CD4-positive, alpha-beta T cell (primary cell): ENCODE measurements at regions not wholly inside any gene's neighbourhood (a gene's known extent, or its start where the extent isn't known, plus 50 kb on each side); places are given as distances from the start of the nearest gene placed in this dataset.

Experiments
- ATAC-seq: fragments of 200-7000 bp; cut with Tn5 transposase; one replicate; pipeline ENCODE4 v1.10.0; 2022; ENCODE audit warnings: mild to moderate bottlenecking; ENCODE audit not compliant: poor library complexity
- CTCF ChIA-PET: fragments of 350-600 bp; sonication (Branson Sonifier 250); formaldehyde crosslinking; loops from one replicate; lab custom pipeline; 2021; ENCODE audit warnings: antibody characterized with exemption, inconsistent platforms; lab: Charles Lee
- POLR2A ChIA-PET: fragments of 350-600 bp; sonication (Branson Sonifier 250); formaldehyde crosslinking; loops from one replicate; lab custom pipeline; 2021; ENCODE audit warnings: antibody characterized with exemption, inconsistent platforms; lab: Charles Lee
- DNase-seq, 14 experiments: peaks; one replicate each; pipeline ENCODE4 v3.0.0-alpha.2; 2013 to 2020; ENCODE audit warnings: mixed read lengths in 2 of 14
- H3K27ac ChIP-seq, 2 donors: one replicate each; pipeline versions ENCODE4 v1.5.1 to v1.7.0; 2013; ENCODE audit warnings: low read length in 2 of 2, low read depth in 1 of 2, mild to moderate bottlenecking in 1 of 2
- H3K27me3 ChIP-seq, 2 experiments: 1 replicate in 1 of 2; 2 replicates in 1 of 2; pipeline versions ENCODE4 v1.6.1 to v1.7.0; 2013; ENCODE audit warnings: low read length in 2 of 2, control low read depth in 1 of 2, mild to moderate bottlenecking in 1 of 2, moderate library complexity in 1 of 2; ENCODE audit not compliant: insufficient read depth in 2 of 2, control insufficient read depth in 1 of 2
- H3K36me3 ChIP-seq: one replicate; pipeline ENCODE4 v1.6.1; 2013; ENCODE audit warnings: low read length, control low read depth; ENCODE audit not compliant: insufficient read depth
- H3K4me1 ChIP-seq: one replicate; pipeline ENCODE4 v1.6.1; 2013; ENCODE audit warnings: low read length, control low read depth; ENCODE audit not compliant: insufficient read depth
- H3K4me3 ChIP-seq: one replicate; pipeline ENCODE4 v1.5.1; 2013; ENCODE audit warnings: mild to moderate bottlenecking, low read length, moderate library complexity
- H3K9me3 ChIP-seq, 2 experiments: 1 replicate in 1 of 2; 2 replicates in 1 of 2; pipeline versions ENCODE4 v1.6.1 to v1.7.0; 2013; ENCODE audit warnings: low read length in 2 of 2, mild to moderate bottlenecking in 2 of 2, control low read depth in 1 of 2, moderate library complexity in 1 of 2; ENCODE audit not compliant: control insufficient read depth in 1 of 2, insufficient read depth in 1 of 2
- H3K27ac Mint-ChIP-seq: one replicate; pipeline ENCODE4 v1.8.0; 2020; ENCODE audit warnings: mixed read lengths
- H3K27me3 Mint-ChIP-seq: one replicate; pipeline ENCODE4 v1.8.0; 2021; ENCODE audit warnings: mixed read lengths
- H3K36me3 Mint-ChIP-seq: one replicate; pipeline ENCODE4 v1.8.0; 2021; ENCODE audit warnings: low read depth, mixed read lengths
- H3K4me1 Mint-ChIP-seq: one replicate; pipeline ENCODE4 v1.8.0; 2021; ENCODE audit warnings: low read depth, mixed read lengths
- H3K4me3 Mint-ChIP-seq: one replicate; pipeline ENCODE4 v1.8.0; 2020; ENCODE audit warnings: mild to moderate bottlenecking, mixed read lengths
- H3K9me3 Mint-ChIP-seq: one replicate; pipeline ENCODE4 v1.8.0; 2020; ENCODE audit warnings: mixed read lengths
- intact Hi-C, 2 experiments: fragments of 100-400 bp; cut with DNase I in 1 of 2; cut with micrococcal nuclease in 1 of 2; formaldehyde crosslinking; loops; one replicate each; pipeline versions ENCODE4 v1.15.1 to v1.9.0; 2023 to 2025; cut with DNase I, micrococcal nuclease
- TF ChIP-seq, protein P1 (sequence below): fragments of 200-600 bp; IDR thresholded peaks from one replicate; pipeline ENCODE4 v1.8.0; 2022; ENCODE audit warnings: antibody characterized with exemption, mild to moderate bottlenecking

DNA sequence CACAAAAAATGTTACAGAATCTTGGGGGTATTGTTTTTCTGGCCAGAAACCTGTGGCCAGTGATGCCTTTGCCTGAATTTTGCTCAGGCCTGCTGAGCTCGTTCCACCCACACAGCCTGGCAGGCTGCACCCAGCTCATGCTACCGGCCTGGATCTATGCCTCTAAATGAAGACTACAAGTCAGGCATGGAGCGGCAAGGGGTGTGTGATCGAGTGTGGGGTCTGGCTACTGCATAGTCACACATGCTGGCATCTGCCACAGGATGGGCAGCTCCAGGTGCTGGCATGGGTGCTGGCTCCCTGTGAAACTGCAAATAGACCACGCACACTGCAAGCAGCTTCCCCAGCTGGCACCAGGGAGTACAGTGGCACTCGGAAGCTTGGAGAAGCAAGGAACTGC, 323.1 kb upstream of the POU3F4 start:
- ATAC-seq = no peak
- H3K9me3 Mint-ChIP-seq = no peaks in the 10 kb centered on the region
- H3K4me3 Mint-ChIP-seq = no peak overlapping the region
- Histone ChIP-seq H3K27me3 (no peaks in the 10 kb centered on the region), H3K36me3 (no peaks in the 10 kb centered on the region), H3K4me3 (no peak overlapping the region), H3K4me1 (no peaks in the 10 kb centered on the region), H3K9me3 (peaks cover 0 to 17% of the 10 kb centered on the region in 2 experiments), H3K27ac (no peak overlapping the region)
- H3K27me3 Mint-ChIP-seq = no peaks in the 10 kb centered on the region
- TF ChIP-seq, protein P1, sequence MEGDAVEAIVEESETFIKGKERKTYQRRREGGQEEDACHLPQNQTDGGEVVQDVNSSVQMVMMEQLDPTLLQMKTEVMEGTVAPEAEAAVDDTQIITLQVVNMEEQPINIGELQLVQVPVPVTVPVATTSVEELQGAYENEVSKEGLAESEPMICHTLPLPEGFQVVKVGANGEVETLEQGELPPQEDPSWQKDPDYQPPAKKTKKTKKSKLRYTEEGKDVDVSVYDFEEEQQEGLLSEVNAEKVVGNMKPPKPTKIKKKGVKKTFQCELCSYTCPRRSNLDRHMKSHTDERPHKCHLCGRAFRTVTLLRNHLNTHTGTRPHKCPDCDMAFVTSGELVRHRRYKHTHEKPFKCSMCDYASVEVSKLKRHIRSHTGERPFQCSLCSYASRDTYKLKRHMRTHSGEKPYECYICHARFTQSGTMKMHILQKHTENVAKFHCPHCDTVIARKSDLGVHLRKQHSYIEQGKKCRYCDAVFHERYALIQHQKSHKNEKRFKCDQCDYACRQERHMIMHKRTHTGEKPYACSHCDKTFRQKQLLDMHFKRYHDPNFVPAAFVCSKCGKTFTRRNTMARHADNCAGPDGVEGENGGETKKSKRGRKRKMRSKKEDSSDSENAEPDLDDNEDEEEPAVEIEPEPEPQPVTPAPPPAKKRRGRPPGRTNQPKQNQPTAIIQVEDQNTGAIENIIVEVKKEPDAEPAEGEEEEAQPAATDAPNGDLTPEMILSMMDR = no peak
- H3K4me1 Mint-ChIP-seq = no peaks in the 10 kb centered on the region
- H3K36me3 Mint-ChIP-seq = no peaks in the 10 kb centered on the region
- CTCF ChIA-PET = no interaction called here
- no peak for DNase-seq
- intact Hi-C loops = no loop called here
- H3K27ac Mint-ChIP-seq = no peak overlapping the region
- POLR2A ChIA-PET = no interaction called here

DNA sequence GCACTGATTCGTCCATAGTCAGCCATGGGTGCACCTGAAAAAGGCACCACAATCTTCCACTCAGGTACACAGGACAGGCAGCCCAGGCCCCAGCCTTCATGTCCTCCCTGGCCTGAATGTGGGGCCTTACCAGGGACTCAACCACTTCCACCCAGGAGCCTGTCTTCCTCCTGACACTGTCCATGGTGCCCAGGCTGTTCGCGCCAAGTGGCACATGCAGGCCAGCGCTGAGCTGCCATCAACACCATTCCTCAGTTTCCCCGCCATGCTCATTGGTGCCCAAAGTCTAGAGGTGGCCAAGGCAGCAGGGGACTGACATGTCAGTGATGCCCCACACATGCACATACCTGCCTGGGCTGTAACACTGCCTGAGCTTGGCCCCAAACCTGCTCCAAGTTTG, 322.2 kb upstream of the POU3F4 start:
- no peaks in the 10 kb centered on the region for H3K36me3 ChIP-seq
- H3K27me3 ChIP-seq = no peaks in the 10 kb centered on the region
- POLR2A ChIA-PET = no interaction called here
- peaks cover 0 to 17% of the 10 kb centered on the region in 2 experiments for H3K9me3 ChIP-seq
- Mint-ChIP-seq H3K4me1 (no peaks in the 10 kb centered on the region), H3K27me3 (no peaks in the 10 kb centered on the region), H3K27ac (no peak overlapping the region), H3K4me3 (no peak overlapping the region), H3K36me3 (no peaks in the 10 kb centered on the region), H3K9me3 (no peaks in the 10 kb centered on the region)
- TF ChIP-seq, protein P1 = no peak
- ATAC-seq (no peak), DNase-seq (no peak)
- intact Hi-C loops = no loop called here
- CTCF ChIA-PET = no interaction called here
- no peak overlapping the region for H3K4me3 ChIP-seq
- H3K27ac ChIP-seq = no peak overlapping the region
- H3K4me1 ChIP-seq = no peaks in the 10 kb centered on the region

DNA sequence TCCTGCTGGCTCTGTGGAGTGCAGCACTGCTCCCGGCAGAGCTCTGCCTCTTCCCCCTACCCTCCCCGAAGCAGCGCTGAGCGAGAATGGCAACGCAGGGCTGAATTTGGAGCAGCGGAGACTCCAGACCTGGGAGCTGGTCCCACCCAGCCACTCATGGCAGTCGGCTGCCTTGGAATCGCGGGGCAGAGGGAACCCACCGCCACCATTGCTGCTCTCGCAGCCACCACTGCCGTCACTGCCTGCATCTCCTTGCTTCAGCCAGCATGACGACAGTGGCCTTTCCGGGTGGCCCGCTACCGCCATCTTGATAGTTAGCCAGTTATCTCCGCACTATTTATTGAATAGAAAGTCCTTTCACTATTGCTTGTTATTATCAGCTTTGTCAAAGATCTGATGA, 321.5 kb upstream of the POU3F4 start:
- no peak overlapping the region for H3K27ac ChIP-seq
- no peaks in the 10 kb centered on the region for H3K4me1 Mint-ChIP-seq

More for the DNA sequence above, 321.5 kb upstream of the POU3F4 start:
- TF ChIP-seq, protein P1 = no peak
- Mint-ChIP-seq H3K9me3 (no peaks in the 10 kb centered on the region), H3K27ac (no peak overlapping the region), H3K27me3 (no peaks in the 10 kb centered on the region), H3K4me3 (no peak overlapping the region), H3K36me3 (no peaks in the 10 kb centered on the region)
- no peak for DNase-seq
- ChIA-PET POLR2A (no interaction called here), CTCF (no interaction called here)
- intact Hi-C loops = no loop called here
- Histone ChIP-seq H3K4me3 (no peak overlapping the region), H3K9me3 (peaks cover 0 to 17% of the 10 kb centered on the region in 2 experiments), H3K27me3 (no peaks in the 10 kb centered on the region), H3K4me1 (no peaks in the 10 kb centered on the region), H3K36me3 (no peaks in the 10 kb centered on the region)
- no peak for ATAC-seq
